ENCODE measurements at regions not wholly inside any gene's neighbourhood (a gene's known extent, or its start where the extent isn't known, plus 50 kb on each side); places are given as distances from the start of the nearest gene placed in this dataset.

- no peak overlapping the region for H3K27ac Mint-ChIP-seq
- H3K79me2 ChIP-seq (ENCODE audit: low read depth), result no peaks in the 10 kb centered on the region
- peak overlapping the region; percentile 74 for H2AFZ ChIP-seq (replicated peaks)
These were observed 101.6 kb downstream of the CFAP44 start for GRCh38 chr3:113339616-113340244.

More at GRCh38 chr3:113339616-113340244, 101.6 kb downstream of the CFAP44 start:
- Histone ChIP-seq H3K9me3 (ENCODE audit: low read depth) (no peaks in the 10 kb centered on the region), H3K9ac (no peak overlapping the region), H4K20me1 (ENCODE audit: low read depth) (no peaks in the 10 kb centered on the region), H3K36me3 (no peaks in the 10 kb centered on the region), H3K27ac (no peak overlapping the region), H3K27me3 (no peaks in the 10 kb centered on the region), H3K4me3 (no peak overlapping the region), H3F3A (ENCODE audit: low read depth) (no peaks in the 10 kb centered on the region), H3K4me2 (no peak overlapping the region), H3K4me1 (no peaks in the 10 kb centered on the region)
- H3K36me3 Mint-ChIP-seq, result peaks cover 3% of the 10 kb centered on the region
- H3K27me3 Mint-ChIP-seq (ENCODE audit: insufficient read depth, low read depth), result no peaks in the 10 kb centered on the region
- peak; percentile 6 for DNase-seq (ENCODE audit: low spot score)
- peaks cover 4% of the 10 kb centered on the region for H3K9me3 Mint-ChIP-seq
- no peak overlapping the region for H3K4me3 Mint-ChIP-seq
- TF ChIP-seq EZH2phosphoT487 (IDR thresholded peaks at IDR 0.05), result no peak
- TF ChIP-seq, protein P1, sequence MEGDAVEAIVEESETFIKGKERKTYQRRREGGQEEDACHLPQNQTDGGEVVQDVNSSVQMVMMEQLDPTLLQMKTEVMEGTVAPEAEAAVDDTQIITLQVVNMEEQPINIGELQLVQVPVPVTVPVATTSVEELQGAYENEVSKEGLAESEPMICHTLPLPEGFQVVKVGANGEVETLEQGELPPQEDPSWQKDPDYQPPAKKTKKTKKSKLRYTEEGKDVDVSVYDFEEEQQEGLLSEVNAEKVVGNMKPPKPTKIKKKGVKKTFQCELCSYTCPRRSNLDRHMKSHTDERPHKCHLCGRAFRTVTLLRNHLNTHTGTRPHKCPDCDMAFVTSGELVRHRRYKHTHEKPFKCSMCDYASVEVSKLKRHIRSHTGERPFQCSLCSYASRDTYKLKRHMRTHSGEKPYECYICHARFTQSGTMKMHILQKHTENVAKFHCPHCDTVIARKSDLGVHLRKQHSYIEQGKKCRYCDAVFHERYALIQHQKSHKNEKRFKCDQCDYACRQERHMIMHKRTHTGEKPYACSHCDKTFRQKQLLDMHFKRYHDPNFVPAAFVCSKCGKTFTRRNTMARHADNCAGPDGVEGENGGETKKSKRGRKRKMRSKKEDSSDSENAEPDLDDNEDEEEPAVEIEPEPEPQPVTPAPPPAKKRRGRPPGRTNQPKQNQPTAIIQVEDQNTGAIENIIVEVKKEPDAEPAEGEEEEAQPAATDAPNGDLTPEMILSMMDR (IDR thresholded peaks at IDR 0.05), result peak; percentile 51
- no peaks in the 10 kb centered on the region for H3K4me1 Mint-ChIP-seq

All from neural progenitor cell (in vitro differentiated cells).